GM12892 (cell line): ENCODE measurements at regions not wholly inside any gene's neighbourhood (a gene's known extent, or its start where the extent isn't known, plus 50 kb on each side); places are given as distances from the start of the nearest gene placed in this dataset.

Source experiments
- POLR2A ChIP-seq: IDR thresholded peaks from 2 replicates; pipeline ENCODE4 v1.6.1; 2011; ENCODE audit warnings: low read depth, low read length, control low read depth
- POLR2AphosphoS5 ChIP-seq: IDR thresholded peaks from 2 replicates; pipeline ENCODE4 v1.6.1; 2011; ENCODE audit warnings: low read depth, low read length, control low read depth

DNA sequence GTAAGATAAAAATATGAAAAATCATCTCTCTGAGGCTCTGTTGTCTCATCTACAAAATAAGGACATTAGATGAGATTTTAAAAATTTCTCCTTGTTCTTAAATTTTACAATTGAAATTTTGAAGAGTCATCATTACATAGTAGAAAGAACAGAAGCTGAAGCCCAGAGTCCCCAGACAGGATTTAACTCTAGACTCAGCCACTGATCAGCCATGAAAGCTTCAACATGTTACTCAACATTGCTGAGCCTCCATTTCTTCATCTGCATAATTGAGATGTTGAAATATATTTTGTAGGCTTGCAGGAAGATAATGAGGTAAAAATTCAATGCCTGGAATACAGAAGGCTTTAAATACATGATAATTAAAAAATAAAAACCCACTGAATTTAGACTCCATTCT, 633.3 kb downstream of the LMO4 start:
- TF ChIP-seq POLR2AphosphoS5 (no peak), POLR2A (no peak)
